ENCODE measurements at regions not wholly inside any gene's neighbourhood (a gene's known extent, or its start where the extent isn't known, plus 50 kb on each side); places are given as distances from the start of the nearest gene placed in this dataset.
A peak's percentile ranks its signal among the peaks of the same experiment; 100 is the strongest.

DNA sequence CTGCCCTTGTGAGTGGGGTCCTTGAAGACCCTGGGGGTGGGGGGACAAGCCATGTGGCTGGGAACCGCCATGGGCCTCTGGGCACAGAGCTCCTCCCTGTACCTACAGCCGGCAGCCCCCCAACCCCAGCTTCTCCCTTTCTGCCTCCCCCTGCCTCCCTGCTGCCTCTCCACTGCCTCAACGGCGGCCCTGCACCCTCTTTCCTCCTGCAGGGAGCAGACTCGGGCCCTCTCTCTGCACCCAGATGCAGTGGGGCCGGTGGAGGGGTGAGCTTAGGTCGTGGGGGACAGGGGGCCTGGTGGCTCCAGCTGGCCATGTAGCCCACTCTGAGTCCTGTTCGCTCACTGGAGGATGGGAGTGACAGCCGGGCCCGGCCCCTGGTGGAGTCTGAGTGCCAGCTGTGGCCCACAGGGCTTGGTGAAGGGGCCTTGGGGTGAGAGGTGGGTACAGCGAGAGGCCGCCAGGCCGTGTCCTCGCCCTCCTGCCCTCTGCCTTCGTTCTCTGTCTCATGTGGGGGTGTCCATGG lies 139.3 kb upstream of the COL5A1 start:
- no peak for DNase-seq (ENCODE audit: low spot score)

- DNase-seq (ENCODE audit: low spot score), result peak; percentile 96
Observed at GRCh38 chr9:134502809-134503211, 138.8 kb upstream of the COL5A1 start.

DNA sequence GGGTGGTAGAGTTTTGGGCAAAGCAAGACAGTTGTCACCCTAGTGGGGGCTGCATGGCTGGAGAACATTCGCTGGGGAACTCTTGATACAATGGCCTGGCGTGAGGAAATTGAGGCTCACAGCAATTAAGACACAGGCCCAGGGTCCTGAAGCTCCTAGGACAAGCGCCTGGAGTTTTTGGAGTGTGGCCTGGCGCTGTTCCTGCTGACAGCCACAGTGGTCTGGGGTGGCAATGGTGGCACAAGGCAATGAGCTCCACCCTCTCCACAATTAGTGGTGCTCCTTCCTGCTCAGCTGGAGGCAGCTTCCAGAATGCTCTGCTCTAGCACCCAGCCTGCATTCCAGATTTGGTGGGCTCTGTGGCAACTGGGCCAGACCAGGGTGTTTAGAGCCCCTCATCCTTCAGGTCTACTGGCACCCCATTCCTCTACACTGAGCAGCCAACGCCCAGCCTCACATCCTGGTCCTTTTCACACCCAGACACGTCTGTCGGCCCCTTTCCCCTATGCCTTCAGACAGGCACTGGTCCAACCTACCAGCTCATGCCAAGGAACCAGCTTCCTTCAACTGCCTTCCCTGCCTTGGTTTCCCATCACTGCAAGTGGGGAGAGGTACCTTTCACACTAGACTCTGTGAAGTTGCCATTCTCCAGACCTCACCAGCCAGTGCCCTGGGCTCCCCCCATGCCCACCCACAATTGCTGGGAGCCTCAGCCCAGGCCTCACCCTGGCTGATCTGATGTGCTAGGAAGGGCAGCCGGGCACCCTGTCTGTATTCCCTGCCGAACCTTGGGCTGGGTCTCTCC lies 138.1 kb upstream of the COL5A1 start:
- DNase-seq (ENCODE audit: low spot score), result no peak

DNA sequence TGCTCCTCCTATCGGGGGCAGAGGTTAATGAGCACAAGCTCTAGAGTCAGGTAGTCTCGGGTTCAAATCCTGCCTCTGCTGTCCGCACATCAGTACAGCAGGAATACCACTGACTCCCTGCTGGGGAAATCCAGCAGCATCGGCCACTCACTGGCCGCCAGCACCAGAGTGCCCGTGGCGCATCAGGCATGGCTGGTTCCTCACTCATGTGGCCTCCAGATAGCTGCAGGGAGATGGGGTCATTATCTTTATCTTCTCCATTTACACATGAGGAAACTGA lies 137.6 kb upstream of the COL5A1 start:
- DNase-seq (ENCODE audit: low spot score), result no peak

- DNase-seq (ENCODE audit: low spot score), result no peak
Observed at GRCh38 chr9:134505032-134505431, 136.6 kb upstream of the COL5A1 start.

DNA sequence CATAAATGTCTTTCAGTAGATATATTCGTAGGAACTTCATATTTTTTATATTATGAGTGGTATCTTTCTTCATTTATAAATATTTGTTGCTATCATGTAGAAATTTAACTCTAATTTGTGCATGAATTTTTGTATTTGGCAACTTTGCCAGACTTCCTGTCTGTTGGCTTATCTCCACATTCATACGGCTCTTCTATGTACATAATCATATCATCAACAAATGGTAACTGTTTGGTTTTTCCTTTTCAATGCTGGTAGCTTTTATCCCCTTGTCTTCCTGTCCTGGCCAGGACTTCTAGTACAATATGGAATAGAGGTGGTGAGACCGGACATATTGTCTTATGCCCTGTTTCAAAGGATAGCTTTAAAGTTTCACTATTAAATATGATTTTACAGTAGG lies 132.3 kb upstream of the COL5A1 start:
- DNase-seq (ENCODE audit: low spot score), result no peak

GRCh38 chr9:134509817-134510216 lies 131.8 kb upstream of the COL5A1 start:
- DNase-seq (ENCODE audit: low spot score), result no peak

DNA sequence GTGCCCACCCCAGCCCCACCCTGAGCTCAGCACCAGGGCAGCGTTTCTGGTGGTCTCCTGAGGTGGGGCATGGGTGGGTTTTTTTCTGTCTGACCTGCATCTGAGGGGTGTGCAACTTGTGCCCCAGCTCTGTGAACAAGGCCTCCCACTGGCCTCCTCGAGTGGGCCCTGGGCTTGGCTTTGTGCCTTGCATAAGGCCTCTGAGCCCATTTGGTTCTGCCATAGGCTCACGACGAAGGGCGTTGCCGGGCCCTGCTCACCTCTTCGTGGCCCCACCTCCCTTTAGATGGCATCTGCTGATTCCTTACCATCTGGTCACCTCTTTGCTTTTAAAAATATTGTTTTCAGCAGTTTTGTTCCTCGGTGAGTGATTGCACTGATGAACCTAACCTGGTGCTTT lies 127.1 kb upstream of the COL5A1 start:
- no peak for DNase-seq (ENCODE audit: low spot score)

DNA sequence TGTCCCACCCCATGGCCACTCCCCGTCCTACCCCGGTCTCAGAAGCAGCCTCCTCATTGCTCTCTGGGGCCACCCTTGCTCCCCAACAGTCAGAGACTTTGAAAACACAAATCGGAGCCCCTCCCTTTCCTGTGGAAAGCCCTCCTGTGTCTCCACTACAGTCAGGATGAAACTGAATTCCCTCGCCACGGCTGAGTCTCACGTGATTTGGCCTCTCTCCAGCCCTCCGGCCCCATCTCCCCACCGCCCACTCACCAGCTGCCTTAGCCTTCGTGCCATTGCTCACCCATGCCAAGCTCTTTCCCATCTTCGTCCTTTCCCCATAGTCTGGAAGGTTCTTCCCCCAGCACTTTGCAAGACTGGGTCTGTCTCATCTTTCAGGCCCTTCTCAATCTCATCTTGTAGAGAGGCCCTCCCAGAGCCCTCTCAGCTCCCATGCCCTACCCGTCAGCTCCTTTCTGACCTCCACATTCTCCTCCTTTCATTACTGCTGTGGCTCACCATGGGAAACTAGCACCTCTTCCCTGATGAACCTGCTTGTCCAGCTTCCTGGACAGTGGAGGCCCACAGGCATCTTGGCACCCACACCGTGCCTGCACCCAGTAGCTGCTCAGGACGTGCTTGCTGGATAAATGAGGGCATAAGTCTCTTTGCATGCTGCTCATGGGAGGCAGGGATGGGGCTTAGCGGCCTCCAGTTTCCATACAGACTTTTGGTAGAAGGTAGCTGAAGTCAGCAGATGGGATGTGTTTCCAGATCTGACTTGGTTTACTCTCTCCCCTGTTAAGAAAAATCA lies 126.4 kb upstream of the COL5A1 start:
- no peak for DNase-seq (ENCODE audit: low spot score)

GRCh38 chr9:134516464-134516863 lies 125.1 kb upstream of the COL5A1 start:
- DNase-seq (ENCODE audit: low spot score), result no peak

DNA sequence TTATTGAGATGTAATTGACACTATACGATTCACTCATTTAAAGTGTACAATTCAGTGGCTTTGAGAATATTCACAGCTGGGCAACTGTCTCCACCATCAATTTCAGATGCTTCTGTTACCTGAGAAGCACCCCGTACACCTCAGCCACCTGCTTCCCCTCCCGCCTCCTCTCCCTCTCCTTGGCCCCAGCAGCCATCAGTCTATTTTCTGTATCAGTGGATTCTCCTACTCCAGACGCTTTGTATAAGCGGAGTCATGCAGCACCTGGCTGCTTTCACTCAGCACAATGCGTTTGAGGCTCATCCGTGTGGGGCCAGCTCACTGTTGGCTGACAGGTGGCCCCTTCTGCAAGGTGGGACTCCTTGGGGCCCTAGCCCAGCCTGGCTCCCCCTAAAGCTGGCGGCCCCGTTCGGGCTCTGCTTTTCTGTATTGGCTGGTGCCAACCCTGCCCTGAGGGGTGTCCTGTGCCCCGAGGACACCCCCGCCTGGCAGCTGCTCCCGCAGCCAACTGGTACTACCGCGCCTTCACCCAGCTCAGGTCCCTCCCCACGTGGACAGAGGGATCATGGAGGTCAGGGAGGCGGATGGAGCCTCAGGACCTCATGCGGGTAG lies 124.4 kb upstream of the COL5A1 start:
- no peak for DNase-seq (ENCODE audit: low spot score)

GRCh38 chr9:134518004-134518606 lies 123.5 kb upstream of the COL5A1 start:
- DNase-seq (ENCODE audit: low spot score), result no peak

GRCh38 chr9:134519375-134520070 lies 122.1 kb upstream of the COL5A1 start:
- no peak for DNase-seq (ENCODE audit: low spot score)

DNA sequence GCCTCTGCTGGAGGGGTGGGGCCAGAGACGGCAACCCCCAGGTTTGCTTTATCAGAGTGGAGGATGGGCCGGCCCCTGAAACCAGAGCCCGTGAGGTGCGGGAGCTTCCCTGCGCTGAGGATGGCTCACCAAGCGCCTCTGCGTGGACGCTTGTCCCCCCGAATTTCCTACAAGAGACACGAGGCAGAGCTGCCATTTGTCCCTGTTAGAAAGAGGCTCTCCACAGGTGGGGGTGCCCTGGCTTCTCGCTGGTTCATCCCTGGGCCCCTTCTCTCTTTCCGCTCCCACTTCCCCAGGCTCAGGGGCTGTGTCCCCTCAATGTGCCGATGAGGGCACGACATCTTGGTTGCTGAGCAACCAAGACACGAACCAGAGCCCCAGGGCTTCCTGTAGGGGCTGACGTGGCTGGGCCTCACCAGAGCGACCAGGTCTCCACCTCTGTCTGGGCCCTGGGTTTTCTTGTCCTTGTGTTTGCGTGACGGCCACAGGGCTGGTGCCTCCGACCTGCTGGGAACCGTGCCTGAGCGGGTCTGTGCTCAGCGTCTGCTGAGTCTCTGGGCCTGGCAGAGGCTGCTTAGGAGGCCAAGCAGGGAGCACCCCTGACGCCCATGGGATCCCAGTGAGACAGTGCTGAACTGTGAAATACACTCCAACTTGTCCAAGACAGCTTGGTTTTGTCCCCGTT lies 119.6 kb upstream of the COL5A1 start:
- no peak for DNase-seq (ENCODE audit: low spot score)

DNA sequence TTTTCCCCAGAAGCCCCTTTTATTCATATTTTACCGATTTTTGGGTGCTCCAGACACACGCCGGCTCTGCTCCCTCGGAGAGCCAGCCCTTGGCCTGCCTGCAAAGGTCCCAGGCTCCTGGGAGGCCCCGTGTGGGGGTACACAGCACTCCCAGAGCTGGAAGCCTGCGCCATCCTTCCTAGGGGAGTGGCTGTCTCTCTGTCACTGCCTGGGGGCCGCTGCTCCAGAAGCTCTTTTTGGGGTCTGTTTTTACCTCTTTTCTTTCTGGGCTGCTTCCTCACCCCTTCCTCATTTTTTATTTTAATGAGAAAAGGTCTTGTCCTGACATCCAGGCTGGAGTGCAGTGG lies 119.1 kb upstream of the COL5A1 start:
- no peak for DNase-seq (ENCODE audit: low spot score)

DNA sequence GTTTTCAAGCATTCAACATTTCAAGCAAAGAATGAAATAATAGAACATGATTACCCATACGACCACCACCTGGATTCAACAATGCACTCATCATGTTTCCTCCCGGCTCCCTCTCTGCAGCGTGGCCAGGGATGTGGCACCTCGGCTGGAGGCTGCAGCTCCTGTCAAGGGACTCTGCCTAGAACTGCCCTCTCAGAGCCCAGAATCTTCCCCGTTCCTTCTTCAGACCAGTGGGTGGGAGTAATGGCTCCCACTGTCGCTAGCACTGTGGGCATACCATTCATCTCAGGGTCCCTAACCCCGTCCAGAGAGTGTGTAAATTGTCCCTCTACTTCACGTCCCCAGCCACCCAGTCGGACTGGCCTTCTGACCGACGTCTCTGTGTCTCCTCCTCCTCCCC lies 118.6 kb upstream of the COL5A1 start:
- DNase-seq (ENCODE audit: low spot score), result no peak

DNA sequence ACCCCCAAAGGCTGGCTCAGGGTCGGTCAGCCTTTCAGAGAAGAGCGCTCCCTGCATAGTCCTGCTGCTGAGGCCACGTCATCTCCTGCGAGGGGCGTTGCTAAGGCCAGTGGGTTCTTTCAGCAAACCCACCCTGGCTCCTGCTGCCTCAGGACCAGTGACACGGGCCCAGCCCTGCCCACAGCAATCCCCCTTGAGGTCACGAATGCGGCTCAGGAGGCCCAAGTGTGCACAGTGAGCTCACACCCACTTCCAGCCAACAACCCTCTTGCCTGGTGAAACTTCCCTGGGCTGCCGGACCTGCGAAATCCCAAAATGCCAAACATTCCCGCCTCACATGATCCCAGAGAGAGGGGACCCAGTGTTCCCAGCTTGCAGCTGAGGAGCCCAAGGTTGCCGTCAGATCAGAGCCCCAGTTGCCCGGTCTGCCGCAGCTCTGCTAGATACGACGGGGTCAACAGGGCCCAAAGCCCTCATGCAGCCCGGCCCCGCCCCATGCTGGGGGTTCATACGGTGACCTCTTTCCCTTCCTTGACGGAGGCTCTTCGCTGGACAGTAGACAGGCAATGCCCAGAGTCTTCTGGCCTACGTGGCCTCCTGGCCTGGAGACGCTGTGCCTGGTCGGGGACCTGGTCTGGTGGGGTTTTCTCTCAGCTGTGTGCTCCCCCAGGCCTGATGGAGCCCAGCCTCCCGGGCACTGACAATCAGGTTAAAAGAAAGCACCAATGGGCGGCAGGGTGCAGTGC lies 116.4 kb upstream of the COL5A1 start:
- no peak for DNase-seq (ENCODE audit: low spot score)

DNA sequence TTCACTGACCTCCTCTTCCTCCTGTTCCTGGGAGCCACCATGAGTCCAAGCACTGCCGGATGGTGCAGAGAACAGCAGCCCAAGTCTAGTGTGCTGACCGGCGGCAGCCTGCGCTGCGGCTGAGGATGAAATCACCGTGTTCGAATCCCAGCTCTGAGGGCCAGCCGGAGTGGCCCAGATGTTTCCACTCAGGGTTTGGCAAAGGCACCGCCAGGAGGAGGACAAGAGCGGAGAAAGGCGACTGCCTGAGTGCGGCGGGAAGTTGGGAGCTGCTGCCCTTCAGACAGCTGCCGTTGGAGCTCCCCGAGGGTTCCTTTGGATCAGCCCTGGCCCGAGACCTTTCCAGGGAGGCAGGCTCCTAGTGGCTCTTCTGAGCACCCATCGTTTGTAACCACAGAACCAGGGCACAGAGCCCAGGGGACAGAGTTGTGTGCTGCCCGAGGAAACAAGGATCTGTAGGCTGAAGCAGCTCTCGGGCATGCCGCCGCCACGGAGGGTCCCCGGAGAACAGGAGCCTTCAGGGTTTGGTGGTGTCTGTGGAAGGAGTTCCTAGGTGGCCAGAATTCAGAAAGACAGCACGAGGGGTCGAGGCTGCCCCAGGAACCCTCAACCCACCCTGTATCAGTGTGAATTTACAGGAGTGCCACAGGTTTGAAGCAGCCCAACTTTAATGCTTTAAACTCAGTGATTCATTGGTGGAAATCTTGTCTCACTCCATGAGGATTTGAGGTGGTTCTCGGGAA lies 115.6 kb upstream of the COL5A1 start:
- DNase-seq (ENCODE audit: low spot score), result no peak

DNA sequence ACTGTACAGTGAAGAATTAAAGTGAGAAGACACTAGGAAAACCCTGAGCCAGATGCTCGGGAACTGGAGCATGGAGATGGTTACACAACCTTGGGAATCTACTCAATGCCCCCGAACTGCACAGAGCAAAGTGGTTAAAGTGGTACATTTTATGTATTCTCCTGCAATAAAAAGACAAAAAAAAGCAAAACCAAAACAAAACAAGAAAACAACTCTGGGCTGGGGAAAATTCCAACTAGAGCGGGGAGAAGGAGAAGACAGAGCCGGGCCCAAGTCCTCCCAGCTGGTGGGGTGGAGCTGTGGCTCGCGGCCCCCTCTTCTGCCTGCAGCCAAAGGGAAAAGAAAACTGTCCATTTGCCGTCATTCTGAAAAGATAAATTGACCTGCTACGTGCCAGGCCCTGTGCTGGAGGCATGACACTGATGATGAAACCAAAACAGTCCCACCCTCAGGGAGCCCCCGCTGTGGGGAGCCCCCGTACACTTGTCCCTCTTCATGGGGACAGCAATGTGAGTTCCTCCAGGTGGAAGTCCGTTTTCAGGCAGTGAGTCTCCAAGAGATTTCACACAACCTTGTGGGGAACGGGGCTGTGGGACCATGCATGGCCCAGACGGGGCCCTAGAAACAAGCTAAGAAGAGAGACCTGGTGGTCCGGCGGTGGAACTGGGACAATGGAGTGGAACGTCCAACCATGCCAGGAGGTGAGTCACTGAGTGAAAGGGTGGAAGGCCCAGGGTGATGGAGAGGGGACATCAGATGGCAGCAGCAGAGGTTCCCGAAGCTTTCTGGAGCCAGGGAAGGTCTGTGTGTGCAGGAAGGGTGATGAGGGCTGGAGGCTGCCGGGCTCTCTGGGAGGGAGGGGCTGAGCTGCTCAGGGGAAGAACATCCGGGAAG lies 114.8 kb upstream of the COL5A1 start:
- no peak for DNase-seq (ENCODE audit: low spot score)

All from A172 (cell line).